ELF-1 (cell line): ENCODE measurements at regions not wholly inside any gene's neighbourhood (a gene's known extent, or its start where the extent isn't known, plus 50 kb on each side); places are given as distances from the start of the nearest gene placed in this dataset.
"Not testable (repeated sequence)": the region's sequence is repeated elsewhere in the genome, so short reads cannot be mapped to it uniquely, and the experiment has no call there.

Experiments
- DNase-seq: peaks from one replicate; pipeline ENCODE4 v3.0.0-alpha.2; 2016; ENCODE audit warnings: low read depth, low spot score

DNA sequence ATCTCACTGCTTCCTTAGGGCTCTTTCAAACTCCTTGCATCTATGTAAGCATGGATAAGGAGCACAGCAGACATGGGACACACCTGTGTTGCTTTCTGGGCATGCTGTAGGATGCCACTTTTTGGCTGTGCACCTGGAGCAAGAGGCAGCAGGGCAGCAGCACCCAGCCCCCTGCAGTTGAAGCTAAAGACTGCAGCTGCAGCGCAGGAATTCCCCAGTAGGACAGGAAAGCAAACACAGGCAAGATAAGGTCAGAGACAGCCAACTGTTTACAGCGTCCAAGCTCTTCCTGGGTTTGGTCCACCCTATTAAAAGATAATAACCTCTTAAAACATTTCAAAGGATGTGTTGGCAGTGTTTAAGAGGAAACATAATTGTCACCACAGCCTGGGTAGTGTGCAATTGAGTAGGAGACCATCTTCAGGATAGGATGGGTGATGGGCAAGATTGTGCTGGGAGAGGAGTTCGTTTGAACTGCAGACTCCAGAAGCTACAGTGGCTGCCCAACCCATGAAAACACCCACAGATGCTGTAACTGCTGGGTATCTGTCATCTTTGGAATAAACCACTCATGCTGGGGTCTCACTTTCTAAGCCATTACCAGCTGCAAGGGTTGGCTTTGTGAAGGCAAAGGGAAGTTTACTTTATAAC is 242.3 kb upstream of the PLGLB1 start:
- DNase-seq, result not testable (repeated sequence)

DNA sequence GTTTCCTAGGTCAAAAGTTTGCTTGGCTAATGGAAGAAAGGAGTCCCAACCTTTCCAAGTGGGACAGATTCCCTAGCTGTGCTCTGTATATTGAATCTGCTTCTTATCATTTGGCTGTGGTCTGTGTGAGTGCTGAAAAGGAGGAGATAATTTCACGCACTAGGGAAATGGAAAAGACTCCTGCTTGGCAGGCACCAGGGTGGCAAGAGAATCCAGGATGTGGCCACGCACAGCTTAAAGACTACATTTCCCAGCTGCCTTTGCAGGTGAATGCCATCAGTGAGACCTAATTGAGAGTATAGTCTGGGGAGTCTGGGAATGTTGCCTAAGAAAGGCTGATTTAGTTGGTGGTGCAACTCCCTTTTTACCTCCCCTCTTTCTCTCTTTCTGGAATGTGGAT is 253.5 kb upstream of the PLGLB1 start:
- DNase-seq, result not testable (repeated sequence)

DNA sequence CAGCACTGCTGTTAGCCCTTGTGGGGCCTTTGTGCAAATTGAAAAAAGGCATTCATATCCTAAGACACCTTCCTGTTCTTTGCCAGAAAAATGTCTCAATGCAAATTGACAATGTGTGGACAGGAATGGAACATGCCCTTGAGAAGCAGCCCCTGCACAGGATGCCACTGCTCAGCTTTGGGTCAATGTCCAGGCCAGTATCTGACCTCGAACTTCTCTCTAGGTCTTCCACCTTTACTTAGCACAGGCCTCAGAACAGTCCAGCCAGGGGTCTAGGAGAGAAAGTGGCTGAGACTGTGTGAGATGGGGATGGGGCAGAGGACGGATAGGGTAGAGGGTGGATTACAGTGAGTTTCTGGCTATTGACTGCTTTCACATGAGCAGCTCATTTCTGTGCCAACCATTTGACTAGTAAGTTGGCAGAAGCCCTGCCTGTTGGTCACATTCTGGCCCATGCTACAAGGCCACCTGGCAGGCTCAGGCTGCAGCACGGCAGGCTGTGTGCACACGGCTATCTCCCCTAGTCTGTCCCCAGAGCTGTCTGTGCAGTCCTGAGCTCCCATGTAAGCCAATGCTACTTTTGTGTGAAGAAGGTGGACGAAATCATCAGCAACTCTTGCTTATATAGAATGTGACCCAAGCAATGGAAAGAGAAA is 254.5 kb upstream of the PLGLB1 start:
- not testable (repeated sequence) for DNase-seq

DNA sequence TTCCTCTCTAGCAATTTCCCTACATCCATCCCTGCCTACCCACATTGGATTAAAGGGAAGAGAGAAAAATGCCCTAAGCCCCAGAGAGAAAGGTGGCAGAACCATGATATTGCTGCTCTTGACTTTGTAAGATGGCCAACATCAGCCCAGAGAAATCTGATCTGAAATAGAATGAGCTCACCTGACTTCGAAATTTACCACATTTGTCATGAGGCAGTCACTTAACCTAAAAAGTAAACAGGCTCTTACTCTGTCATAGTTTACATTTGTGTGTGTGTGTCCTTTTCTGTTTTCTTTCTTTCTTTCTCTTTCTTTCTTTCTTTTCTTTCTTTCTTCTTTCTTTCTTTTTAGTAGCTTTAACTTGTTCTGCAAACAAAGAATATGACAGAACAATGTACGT is 255.0 kb upstream of the PLGLB1 start:
- not testable (repeated sequence) for DNase-seq

DNA sequence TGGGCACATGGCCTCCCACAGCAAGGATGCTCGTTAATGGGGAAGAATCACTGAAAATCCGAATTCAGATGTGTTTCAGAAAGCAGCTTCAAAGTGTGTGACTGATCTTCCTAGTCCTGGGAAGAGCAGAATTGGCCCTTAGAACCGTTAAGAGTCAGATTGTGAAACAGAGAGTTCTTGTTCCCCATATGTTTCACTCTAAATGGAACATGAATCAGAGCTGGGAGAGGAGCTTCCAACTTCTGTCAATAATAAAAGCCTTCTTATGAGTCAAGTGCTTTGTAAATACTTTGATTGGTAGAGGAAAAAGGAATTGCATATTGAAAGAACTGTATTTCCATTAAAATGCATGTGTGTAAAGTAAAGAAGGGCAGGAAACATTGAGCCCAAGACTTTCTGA is 256.1 kb upstream of the PLGLB1 start:
- DNase-seq, result not testable (repeated sequence)

DNA sequence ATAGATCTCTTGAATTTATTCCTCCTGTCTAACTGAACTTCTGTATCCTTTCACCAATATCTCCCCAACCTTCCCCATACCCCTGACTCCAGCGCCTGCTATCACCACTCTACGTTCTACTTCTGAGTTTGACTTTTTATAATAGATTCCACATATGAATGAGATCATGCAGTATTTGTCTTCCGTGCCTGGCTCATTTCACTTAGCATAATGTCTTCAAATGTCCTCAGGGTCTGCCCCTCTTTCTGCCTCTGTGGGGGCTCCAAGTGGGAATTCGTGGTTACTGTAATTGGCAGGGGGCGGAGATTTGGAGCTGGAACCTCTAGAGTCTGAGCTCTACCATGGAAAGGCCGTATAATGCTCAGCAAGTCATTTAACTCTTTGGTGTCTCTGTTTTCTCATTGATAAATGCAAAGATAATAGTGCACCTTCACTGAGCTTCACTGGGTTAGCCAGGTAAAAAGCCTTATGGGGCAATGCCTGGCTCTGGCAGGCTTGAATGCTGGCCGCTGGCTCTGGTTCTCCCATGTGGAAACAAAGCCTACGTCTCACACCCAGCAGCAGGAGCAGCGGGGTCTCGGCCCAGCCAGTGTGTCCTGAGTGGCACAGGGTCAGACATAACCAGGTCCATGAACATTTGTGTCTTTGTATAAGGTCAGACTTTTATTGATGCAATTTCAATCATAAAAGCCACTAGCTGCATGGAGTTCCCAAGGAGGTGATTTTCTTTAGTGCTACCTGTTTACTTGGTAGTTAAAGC is 259.1 kb upstream of the PLGLB1 start:
- not testable (repeated sequence) for DNase-seq

DNA sequence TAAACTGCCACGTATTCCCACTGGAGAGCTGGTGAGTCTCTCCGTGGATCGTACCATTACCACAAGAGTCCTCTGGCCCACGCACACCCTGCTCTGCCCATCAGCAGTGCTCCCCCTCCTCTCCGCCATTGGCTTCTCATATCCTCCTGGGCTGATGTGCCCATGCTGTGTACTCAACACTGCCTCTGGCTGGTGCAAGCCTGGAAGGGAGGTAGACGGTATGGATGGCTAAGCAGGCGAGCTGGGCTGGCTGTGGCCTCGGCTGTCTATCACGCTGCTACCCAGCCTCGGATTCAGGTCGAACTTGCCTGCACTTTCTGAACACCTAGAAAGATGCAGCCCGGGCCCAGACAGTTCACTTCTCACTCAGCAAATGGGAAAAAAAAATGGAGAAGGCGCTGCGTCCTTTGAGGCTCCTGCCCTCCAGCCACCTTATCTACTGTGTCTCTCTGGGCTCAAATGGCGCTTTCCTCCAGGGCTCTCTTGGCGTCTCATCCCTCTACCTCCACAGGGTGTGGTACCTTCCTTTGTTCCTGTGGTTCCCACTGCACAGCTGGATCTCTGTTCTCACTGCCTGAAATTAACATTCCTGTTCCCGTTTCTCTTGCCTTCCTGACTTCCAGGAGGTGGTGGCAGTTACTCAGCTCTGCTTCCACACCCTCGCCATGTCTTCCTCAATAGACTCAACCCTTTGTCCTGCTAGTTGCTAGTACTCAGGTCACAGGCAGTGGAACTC is 262.3 kb upstream of the PLGLB1 start:
- peak; percentile 78 for DNase-seq

DNA sequence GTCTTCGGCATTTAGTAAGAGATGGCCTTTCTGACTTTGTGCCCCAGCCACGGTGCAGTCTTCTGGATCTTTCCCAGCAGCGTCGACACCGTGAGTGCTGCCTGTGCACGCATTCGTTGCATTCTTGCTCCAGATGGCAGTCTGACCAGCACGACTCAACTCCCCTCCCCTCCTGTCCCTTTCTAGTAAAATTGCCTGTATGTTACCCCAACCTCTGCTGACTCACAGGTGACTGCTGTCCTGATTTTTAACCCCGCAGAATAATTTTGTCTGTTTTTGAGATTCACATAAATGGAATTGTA is 262.8 kb upstream of the PLGLB1 start:
- not testable (repeated sequence) for DNase-seq

DNA sequence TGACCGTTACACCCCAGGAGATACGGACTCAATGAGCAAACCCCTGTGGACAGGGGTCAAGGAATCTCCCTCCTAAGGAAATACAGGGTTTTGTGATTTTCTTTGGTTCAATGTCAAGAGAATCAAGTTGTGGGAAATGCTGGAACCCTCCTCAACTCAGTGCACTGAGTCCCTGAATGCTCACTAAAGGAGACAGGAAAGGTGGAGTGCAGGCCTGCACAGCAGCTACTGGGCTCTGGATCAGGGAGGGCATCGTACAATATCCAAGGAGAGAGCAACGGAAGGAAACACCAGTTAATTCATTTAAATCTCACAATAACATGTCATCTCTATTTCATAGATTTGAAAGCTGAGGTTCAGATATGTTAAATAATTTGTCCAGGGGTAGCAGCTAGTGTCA is 263.5 kb upstream of the PLGLB1 start:
- DNase-seq, result not testable (repeated sequence)

DNA sequence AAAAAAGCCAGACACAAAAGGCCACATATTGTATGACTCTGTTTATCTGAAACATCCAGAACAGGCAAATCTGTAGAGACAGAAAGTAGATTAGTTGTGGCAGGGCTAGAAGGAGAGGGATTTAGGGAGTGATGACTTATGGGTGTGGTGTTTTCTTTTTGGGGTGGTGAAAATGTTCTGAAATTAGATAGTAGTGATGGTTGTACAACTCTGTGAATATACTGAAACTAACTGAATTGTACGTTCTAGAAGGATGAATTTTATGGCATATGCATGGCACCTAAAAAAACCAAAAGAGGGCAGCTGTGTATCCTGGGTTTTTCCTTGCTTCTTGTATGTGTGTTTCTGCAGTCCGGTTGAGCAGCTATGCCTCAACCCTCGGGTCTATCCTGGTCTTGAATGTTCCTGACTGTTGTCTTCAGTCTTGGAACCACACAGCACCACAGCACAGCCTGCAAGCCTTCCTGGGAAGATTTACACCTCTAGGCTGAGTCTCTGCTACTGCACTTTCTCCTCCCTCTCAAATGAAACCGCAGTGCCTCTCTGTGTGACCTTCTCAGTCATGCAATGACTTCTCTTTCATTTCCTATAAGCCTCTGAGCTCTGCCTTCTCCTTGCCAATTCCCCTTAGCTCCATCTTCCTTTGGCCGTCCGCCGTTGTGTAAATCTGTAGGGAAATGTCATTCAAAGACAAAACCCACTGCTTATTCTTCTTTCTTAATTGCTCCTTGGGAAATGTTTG is 269.1 kb upstream of the PLGLB1 start:
- DNase-seq, result not testable (repeated sequence)

DNA sequence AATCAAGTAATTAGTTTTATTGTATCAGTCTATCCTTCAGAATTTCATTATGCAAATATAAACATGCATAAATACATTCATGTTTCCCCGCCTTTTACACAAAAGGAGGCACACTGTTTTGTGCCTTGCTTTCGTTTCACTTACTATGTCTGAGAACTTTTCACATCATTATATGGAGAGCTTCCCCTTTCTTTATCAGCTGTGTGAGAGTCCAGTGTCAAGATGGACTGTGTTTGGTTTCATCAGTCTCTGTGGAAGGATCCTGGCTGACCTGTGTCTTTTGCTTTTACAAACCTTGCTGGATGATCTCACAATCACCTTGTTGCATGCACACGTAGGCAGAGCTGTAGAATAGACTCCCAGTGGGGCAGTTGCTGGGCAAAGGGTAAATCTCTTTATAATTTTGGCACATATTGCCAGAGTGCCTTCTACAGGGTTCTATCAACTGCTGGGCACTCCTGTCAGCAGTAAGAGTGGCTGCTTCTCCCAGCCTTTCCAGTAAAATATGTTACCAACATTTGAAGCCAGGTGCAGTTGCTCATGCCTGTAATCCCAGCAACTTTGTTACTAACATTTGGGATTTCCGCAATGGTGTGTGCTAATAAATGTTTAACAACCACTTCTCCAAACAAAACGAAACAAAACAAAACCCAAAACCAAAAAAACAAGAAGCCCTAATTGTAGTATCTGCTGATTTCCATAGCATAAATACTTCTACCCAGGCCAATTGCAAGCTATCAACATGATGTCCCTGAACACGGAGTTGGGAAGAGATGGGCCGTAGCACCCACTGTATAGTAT is 270.0 kb upstream of the PLGLB1 start:
- not testable (repeated sequence) for DNase-seq

DNA sequence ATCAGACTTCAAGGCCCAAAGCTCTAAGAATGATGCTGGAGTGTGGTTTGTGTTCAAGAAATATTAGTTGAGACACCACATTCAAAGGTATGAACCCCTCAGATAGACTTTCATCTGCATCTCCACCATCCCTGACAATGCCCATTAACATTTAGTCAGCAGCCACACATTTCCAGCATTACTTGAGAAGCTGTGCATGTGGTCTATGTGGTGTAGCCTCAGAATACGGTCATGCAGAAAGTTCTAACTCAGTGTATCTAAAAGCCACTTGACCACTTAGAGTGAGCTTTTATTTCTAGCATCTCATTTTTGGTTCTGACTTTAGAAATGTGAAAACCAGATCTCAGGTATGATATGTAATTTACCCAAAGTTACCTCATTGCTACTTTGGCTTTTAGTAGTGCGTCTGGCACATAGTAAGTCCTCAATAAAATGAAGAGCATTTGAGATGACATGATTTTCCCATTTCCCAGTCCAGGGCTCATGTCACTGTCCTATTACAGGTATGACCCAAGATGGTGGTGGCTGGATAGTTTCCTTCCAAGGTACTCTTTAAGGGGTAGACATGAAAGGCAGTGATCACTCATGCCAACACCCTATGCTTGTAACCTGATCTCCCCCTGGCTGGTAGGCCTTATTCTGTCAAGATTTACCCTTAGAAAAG is 272.4 kb upstream of the PLGLB1 start:
- not testable (repeated sequence) for DNase-seq

DNA sequence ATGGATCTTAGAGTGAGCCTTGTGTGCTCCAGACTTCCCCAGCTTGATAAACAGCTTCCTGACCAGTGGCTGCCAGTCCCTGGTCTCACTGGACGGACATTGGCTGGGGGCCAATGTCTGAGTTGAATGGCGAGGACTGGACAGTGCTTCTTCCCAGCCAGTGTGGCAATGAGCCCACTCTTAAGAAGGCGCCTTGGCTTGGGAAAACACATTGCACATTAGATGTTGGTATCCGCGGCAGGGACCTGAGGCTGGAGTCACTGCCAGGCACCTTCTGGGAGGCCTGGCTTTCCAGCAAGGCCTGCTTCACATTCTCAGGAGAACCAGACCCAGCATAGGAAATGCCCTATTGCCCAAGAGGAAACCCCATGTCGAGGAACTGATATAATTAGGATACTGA is 273.5 kb upstream of the PLGLB1 start:
- not testable (repeated sequence) for DNase-seq

DNA sequence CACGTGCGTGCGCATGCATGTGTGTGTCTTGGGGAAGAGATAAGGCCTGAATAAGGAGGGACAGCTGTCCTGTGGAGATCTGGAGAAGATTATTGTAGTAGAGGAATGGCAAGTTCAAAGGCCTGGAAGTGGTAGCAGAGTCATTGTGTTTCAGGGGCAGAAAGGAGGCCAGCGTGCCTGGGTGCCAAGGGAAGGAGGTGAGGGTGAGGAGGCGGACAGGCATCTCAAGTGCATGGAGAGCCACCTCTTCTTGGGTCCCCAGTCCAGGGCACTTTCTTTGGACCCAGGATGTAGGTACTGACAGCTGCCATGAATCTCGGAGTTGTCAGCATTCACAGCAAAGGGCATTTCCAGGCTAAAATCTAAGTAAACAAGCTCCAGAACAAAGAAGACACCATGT is 279.7 kb upstream of the PLGLB1 start:
- DNase-seq, result not testable (repeated sequence)

DNA sequence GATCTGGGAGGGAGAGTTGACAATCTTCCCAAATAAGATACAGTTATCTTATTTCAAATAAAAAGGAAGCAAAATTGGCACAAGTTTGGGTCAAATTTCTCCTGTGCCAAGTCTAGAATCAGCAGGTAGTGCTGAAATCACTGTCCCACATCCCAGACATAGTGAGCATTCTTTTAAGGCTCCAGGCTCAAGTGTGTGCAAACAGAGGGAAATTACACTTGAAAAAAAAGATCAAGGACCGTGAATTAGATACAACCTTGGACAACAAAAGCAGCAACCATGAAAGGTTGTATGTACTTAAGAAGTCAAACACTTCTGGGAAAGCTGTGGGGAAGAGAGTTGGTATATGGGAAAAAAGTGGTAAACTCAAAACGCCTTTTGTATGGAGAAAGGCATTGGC is 280.2 kb upstream of the PLGLB1 start:
- not testable (repeated sequence) for DNase-seq

DNA sequence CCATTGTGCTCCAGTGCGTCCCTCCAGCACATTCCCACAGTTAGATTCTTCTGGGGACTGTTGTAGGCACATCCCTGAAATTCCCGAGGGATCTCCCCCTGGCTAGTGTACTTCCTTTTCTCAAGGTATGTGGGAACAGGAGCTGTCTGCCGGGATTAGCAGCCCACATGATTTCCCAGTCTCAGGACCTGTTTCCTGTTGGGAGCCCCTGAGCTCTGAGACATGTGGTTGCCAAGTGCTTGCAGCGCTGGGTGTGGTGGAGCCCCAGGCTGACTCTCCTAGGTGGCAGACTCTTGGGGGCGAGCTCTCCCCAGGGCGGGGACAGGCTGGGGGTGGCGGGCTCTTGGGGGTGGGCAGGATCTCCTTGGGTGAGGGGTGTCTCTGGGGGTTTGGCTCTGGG is 287.0 kb upstream of the PLGLB1 start:
- DNase-seq, result not testable (repeated sequence)

DNA sequence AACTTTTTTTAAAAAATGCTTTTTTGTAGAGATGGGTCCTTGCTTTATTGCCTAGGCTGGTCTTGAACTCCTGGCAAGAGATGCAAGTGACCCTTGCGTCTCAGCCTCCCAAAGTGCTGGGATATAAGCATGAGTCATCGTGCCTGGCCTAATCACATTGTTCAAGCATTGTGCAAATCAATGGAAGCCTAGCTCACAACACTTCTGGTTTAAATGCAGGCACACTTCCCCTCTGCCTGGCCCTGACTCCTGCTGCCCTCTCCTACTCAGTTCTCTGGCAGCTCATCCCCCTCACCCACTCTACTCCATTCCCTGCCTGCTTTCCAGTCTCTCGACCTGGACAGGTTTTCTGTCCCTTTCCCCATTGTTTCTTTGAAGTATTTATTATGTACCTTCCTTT is 288.1 kb upstream of the PLGLB1 start:
- DNase-seq, result not testable (repeated sequence)

DNA sequence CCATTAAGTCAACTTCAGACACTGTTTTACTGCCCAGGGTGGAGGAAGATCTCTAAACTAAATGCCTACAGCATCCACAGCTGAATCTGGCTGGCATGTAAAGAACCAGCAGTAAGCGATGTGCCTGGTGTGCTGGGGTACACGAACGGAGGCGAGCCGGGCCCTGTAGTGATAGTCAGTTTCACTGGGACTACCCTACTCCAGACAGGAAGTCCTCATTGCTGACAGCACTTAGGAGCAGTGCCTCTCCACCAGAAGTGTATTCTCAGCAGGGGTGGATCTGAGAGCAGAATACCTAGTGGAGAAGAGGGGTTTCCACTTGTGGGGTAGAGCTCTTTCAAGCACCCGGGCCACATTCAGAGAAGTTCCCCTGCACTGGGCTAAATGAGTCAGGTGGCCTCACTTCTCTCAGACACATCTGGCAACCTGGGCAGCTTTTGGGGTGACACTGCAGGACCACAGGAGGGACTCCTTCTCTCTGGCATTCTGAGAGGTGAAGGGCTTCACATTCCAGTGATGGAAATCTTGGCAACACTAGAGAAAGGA is 290.3 kb upstream of the PLGLB1 start:
- not testable (repeated sequence) for DNase-seq

DNA sequence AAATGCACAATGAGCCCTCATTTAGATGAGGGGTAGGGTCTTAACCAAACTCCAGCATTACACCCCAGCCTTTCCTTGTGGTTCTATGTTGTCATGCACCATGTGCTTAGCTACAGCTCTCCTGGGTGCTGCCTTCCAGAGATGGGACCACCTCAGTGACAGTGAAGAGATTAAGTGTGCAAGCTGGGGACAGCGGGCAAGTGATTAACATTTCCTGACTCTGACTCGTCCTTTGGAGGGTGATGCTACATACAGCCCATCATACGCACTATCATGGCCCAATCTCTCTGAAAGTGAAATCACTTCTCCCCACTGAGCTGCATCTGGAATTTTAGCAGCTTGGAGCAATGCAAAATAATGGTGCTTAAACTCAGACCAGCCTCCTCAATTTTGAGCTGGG is 293.0 kb upstream of the PLGLB1 start:
- DNase-seq, result not testable (repeated sequence)
